GM23248 (cell line): ENCODE measurements at regions not wholly inside any gene's neighbourhood (a gene's known extent, or its start where the extent isn't known, plus 50 kb on each side); places are given as distances from the start of the nearest gene placed in this dataset.

ENCODE experiments used
- EZH2 ChIP-seq: fragments of 200-600 bp; sonication (generic); IDR thresholded peaks from 2 replicates; pipeline ENCODE4 v1.6.1; 2018; ENCODE audit warnings: antibody characterized with exemption, mild to moderate bottlenecking; ENCODE audit not compliant: insufficient read depth, poor library complexity, severe bottlenecking
- EZH2phosphoT487 ChIP-seq: fragments of 200-600 bp; sonication (generic); IDR thresholded peaks from 2 replicates; pipeline ENCODE4 v1.6.1; 2018; ENCODE audit warnings: antibody characterized with exemption, moderate library complexity, mild to moderate bottlenecking, low read depth; ENCODE audit not compliant: insufficient read depth

GRCh38 chr12:90675106-90675505 lies 279.9 kb downstream of the CCER1 start:
- TF ChIP-seq EZH2, result no peak
- no peak for TF ChIP-seq EZH2phosphoT487
